NCI-H226 (cell line): ENCODE measurements at regions not wholly inside any gene's neighbourhood (a gene's known extent, or its start where the extent isn't known, plus 50 kb on each side); places are given as distances from the start of the nearest gene placed in this dataset.
"Not testable (repeated sequence)": the region's sequence is repeated elsewhere in the genome, so short reads cannot be mapped to it uniquely, and the experiment has no call there.

Experiments used
- DNase-seq: peaks from one replicate; pipeline ENCODE4 v3.0.0-alpha.2; 2015

GRCh38 chr18:30819619-30820018 lies 222.9 kb downstream of the DSC3 start:
- no peak for DNase-seq

GRCh38 chr18:30814446-30814845 lies 228.1 kb downstream of the DSC3 start:
- DNase-seq, result no peak

DNA sequence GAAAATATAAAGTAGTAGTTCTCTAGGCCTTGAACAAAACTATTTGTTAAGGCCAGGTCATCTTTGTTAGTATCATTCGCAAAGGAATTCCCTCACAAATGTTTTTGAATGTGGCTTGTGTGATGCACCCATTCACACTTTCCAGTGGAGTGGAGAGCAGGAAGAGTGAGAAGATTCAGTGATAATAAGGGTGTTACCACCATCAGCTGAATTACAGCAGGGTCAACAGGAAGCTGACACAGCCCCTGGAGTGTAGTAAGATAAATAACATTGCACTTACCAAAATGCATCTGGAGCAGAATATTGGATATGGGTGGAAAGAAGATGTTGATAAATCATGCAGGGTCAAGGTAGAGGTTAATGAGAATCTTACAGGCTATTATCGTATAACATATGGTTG lies 231.0 kb downstream of the DSC3 start:
- DNase-seq, result no peak

DNA sequence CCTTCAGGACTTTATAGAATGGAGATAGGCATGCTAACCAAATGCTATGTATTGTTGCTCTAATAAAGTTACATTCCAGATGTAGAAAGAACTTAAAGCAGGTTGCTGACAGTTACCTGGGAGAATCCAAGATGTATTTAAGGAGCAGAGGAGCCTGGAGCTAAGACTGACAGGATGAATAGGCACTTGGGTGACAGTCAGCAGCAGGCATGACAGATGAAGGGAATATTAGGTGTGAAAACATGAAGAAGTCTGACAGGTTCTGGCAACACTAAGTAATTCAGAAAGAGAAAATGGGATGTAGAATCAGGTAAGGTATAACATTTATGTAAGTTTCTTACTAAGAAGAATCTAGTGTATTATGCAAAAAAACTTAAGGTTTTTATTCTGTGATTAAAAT lies 232.0 kb downstream of the DSC3 start:
- DNase-seq, result no peak

GRCh38 chr18:30806823-30807222 lies 235.7 kb downstream of the DSC3 start:
- DNase-seq, result no peak

DNA sequence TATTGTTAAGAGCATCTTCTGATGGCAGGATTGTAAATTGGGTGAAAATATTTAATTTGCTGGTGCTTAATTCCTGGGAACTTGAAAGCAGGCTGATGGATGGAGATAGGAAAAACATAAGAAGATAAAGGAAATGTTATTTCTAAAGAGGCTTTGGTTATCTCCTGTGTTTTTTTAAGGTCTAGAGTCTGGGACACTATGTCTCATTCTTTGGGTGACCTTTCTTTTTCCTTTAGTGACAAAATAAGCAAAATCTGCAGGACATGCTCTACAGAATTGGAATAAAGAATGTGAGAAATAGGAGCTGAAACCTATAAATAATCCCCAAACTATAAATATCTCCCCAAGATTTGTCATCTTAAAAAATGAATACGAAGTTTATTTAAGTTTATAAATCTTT lies 241.7 kb downstream of the DSC3 start:
- no peak for DNase-seq

DNA sequence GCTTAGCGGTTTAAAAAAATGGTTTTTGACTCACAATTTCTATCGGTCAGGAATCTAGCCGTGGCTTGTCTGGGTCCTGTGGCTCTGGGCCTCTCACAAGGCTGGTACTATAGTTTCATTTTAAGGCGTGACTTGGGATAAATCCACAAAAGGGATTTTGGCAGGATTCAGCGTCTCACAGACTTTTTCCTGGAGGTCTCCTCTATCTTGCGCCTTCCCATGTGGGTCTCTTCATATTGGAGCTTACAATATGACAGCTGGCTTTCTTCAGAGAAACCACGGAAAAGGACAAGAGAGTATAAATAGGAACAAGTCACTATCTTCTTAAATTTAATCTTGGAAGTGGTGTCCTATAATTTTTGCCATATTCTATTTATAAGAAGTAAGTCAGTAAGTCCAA lies 250.5 kb downstream of the DSC3 start:
- DNase-seq, result no peak

DNA sequence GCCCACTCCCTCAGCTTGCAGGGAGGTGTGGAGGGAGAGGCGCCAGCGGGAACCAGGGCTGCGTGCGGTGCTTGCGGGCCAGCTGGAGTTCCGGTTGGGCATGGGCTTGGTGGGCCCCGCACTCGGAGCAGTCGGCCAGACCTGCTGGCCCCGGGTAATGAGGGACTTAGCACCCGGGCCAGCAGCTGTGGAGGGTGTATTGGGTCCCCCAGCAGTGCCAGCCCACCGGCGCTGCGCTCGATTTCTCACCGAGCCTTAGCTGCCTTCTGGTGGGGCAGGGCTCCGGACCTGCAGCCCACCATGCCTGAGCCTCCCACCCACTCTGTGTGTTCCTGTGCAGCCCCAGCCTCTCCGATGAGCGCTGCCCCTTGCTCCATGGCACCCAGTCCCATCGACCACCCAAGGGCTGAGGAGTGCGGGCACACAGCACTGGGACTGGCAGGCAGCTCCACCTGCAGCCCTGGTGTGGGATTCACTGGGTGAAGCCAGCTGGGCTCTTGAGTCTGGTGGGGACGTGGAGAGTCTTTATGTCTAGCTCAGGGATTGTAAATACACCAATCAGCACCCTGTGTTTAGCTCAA lies 254.0 kb downstream of the DSC3 start:
- DNase-seq, result not testable (repeated sequence)

- no peak for DNase-seq
Measured at GRCh38 chr18:30787410-30787809, 255.1 kb downstream of the DSC3 start.

DNA sequence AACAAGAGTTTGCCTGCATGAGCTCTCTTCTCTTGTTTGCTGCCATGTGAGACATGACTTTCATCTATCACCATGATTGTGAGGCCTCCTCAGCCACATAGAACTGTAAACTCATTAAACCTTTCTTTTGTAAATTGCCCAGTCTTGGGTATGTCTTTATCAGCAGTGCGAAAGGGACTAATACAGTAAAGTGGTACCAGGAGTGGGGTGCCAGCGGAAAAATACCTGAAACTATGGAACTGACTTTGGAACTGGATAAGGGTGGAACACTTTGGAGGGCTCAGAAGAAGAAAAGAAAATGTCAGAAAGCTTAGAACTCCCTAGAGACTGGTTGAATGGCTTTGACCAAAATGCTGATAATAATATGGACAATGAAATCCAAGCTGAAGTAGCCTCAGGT lies 260.9 kb downstream of the DSC3 start:
- DNase-seq, result no peak

DNA sequence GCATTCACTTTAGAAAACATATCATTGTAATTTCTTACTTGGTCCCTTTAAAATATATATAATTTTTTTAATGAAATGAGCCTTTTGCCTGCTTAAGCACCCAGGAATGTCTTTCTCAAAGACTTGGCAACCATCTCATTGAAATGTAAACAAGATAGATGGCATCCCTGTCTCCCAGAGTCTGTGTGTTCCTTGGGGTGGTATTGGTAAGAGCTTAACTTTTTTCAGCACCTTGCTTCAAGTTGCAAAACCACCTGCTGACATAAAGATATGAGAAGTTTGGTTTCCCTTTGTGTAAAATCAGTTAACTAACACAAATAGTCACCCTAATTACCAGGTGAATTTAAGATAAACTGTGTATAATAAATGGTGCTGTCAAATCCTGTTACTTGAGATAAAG lies 266.9 kb downstream of the DSC3 start:
- no peak for DNase-seq

- DNase-seq, result not testable (repeated sequence)
Measured at GRCh38 chr18:30772170-30772569, 270.4 kb downstream of the DSC3 start.

DNA sequence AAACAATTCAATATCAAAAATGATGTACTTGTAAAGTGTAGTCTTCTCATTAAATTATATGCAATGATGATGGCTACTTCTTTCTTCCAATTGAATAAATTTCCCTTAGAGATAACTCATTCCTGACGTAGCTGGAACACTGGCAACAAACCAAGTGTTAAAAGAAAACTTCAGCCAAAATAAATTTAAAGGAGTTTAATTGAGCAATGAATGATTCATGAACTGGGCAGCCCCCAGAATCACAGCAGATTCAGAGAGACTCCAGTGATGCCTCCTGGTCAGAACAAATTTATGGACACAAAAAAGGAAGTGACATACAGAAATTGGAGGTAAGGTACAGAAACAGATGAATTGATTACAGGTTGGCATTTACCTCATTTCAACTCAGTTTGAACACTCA lies 276.5 kb downstream of the DSC3 start:
- DNase-seq, result no peak

- no peak for DNase-seq
Measured at GRCh38 chr18:30765247-30765646, 277.3 kb downstream of the DSC3 start.

- no peak for DNase-seq
Measured at GRCh38 chr18:30763902-30764350, 278.6 kb downstream of the DSC3 start.

GRCh38 chr18:30754846-30755245 lies 287.7 kb downstream of the DSC3 start:
- no peak for DNase-seq

- DNase-seq, result no peak
Measured at GRCh38 chr18:30748541-30748940, 294.0 kb downstream of the DSC3 start.

DNA sequence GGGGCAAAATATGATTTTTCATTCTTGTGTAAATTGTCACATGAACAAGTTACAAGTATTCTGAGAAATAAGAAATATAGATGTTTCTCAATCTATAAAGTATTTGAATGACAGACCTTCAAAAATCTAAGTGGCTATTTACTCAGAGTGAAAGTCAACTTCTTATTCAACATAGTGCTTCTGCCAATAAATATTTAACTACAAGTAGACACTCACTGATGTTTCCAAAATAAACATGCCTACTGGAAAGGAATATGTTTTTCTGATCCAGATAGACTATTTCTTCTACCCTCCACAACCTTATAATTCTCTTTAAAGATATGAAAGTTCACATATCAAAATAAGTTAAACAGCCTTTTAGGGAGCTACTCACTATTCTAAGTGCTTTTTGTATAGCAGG lies 296.3 kb downstream of the DSC3 start:
- DNase-seq, result no peak

DNA sequence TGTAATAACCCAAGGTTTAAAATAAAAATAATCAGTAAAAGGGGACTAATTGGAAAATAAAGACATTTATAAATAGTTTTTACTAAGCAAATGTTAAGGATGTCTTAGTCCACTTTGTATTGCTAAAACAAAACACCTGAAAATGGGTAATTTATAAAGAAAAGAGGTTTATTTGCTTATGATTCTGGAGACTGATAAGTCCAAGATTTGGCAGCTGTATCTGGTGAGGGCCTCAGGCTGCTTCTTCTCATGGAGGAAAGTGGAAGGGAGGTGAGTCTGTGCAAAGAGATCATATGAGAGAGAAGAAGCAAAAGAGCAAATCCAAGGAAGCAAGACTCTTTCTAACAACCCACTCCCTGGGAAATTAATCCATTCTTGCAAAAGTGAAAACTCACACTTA lies 299.5 kb downstream of the DSC3 start:
- no peak for DNase-seq

DNA sequence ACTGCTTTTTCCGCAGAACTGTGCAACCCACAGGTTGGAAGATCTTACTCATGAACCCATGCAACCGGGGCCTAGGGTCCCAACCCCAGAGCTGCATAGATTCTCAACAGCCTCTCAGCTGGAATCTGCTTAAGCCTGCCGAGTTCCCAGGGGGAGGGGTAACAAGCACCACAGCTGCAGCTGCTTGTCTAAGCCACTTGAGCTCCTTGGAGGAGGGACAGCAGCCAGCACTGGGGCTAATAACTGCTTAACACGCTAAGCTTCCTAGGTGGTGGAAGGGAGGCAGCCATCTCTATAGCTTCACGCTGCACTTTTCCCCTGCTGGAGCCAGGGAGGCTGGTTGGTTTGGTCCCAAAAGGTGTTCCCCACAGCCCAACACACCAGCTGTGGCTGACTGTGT lies 311.6 kb downstream of the DSC3 start:
- no peak for DNase-seq

GRCh38 chr18:30727849-30728248 lies 314.7 kb downstream of the DSC3 start:
- DNase-seq, result no peak

DNA sequence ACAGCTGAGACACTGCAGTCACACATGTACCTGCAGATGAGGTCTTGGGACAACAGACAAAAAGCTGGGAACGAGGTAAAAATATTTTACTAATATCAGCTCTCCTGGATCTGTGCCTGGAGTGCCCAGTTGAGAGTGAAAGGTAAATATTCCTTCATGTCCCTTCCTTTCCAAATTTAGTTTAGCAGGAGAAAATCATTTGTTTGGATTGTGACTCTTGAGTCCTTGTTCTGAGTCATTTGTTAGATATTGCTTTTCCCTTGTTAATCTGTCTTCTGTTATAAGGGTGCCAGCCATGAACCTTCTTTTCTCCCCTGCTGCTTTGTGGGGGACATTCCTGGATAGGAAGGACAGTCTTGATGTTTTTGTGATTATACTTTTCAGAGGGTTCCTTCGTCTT lies 329.2 kb downstream of the DSC3 start:
- no peak for DNase-seq

- no peak for DNase-seq
Measured at GRCh38 chr18:30712383-30712782, 330.2 kb downstream of the DSC3 start.

DNA sequence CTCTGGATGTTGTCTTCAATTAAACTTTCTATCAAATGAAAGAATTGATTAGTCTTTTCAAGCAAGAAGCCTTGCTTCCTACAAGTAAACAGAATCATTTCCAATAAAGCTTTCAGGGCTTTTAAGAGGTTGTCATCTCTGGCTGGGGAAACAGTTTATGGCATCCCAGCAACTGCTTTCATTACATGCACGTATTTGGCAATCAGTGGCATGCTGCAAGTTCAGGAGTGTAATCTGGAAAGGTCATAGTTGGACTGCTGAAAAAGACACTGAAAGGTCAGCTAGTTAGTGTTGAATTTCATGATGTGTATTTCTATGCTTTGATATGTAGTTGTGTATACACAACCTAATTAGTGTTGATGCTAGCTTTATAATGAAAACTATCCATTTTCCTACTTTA lies 332.9 kb downstream of the DSC3 start:
- no peak for DNase-seq

GRCh38 chr18:30705943-30706342 lies 336.6 kb downstream of the DSC3 start:
- DNase-seq, result no peak

GRCh38 chr18:30698571-30698970 lies 344.0 kb downstream of the DSC3 start:
- no peak for DNase-seq
